Testis (tissue), 2 donors: ENCODE measurements at regions not wholly inside any gene's neighbourhood (a gene's known extent, or its start where the extent isn't known, plus 50 kb on each side); places are given as distances from the start of the nearest gene placed in this dataset.
A peak's percentile ranks its signal among the peaks of the same experiment; 100 is the strongest.

Source experiments
- DNase-seq: peaks from one replicate; pipeline ENCODE4 v3.0.0-alpha.2; 2019
- H3K27ac ChIP-seq, 2 donors: fragments of 200-600 bp; sonication (generic); one replicate each; pipeline ENCODE4 v1.5.1; 2019
- H3K27me3 ChIP-seq: fragments of 200-600 bp; sonication (generic); one replicate; pipeline ENCODE4 v1.5.1; 2019
- H3K36me3 ChIP-seq: fragments of 200-600 bp; sonication (generic); one replicate; pipeline ENCODE4 v1.5.1; 2017; ENCODE audit warnings: low read depth; ENCODE audit errors: missing control alignments
- H3K4me1 ChIP-seq: fragments of 200-600 bp; sonication (generic); one replicate; pipeline ENCODE4 v1.5.1; 2019
- H3K4me3 ChIP-seq, 2 donors: fragments of 200-600 bp; sonication (generic); one replicate each; pipeline ENCODE4 v1.5.1; 2017 to 2019
- H3K9me3 ChIP-seq: fragments of 200-600 bp; sonication (generic); one replicate; pipeline ENCODE4 v1.5.1; 2017
- POLR2A ChIP-seq: fragments of 450-650 bp; IDR thresholded peaks from one replicate; pipeline ENCODE4 v1.6.1; 2017; ENCODE audit warnings: antibody characterized with exemption, mild to moderate bottlenecking, moderate library complexity
- WGBS, 2 donors: methylation state at CpG; one replicate each; pipeline ENCODE4 v1.1.5; 2018; 5-methylcytosine and 5-hydroxymethylcytosine counted together
- intact Hi-C: fragments of 100-400 bp; cut with DNase I; formaldehyde crosslinking; loops from one replicate; pipeline ENCODE4 v1.15.1; 2023; ENCODE audit warnings: low total_unique reads
- TF ChIP-seq, protein P1 (sequence below), 3 experiments: fragments of 450-650 bp in 2 of 3; fragments of 200-600 bp in 1 of 3; sonication (generic) in 1 of 3; IDR thresholded peaks; one replicate each; pipeline ENCODE4 v1.5.1; 2016 to 2019; ENCODE audit warnings: antibody characterized with exemption in 3 of 3, mild to moderate bottlenecking in 2 of 3, moderate library complexity in 1 of 3

DNA sequence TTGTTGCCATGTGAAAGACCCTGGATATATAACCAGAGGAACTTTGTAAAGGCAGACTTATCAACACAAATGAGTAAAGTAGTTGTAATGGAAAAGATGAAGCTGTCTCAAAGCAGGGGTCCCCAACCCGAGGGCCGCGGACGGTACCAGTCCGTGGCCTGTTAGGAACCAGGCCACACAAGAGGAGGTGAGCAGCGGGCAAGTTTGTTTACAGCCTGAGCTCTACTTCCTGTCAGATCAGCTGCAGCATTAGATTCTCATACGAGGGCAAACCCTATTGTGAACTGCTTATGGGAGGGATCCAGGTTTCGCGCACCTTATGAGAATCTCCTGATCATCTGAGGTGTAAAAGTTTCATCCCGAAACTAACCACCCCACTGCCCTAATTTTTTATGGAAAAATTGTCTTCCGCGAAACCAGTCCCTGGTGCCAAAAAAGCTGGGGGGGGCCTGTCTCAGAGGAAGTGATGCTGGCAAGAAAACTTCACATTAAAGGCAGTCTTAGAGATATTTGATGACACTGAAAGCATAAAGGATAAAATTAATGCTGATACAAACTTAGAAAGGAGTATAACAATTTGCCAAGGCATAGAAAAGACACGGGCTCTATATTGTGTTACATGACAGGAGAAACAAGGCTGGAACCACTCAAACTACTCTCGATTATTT is 57.5 kb upstream of the MSTN start:
- H3K27ac ChIP-seq: no peak overlapping the region
- H3K4me1 ChIP-seq: no peaks in the 10 kb centered on the region
- H3K27me3 ChIP-seq: no peaks in the 10 kb centered on the region
- intact Hi-C loops: no loop called here
- H3K4me3 ChIP-seq: peak overlapping the region in 1 of 2 donors; percentile 36
- 34 to 59% methylated on average over 14 of the region's 14 CpGs for WGBS, 2 donors
- H3K9me3 ChIP-seq: no peaks in the 10 kb centered on the region
- no peaks in the 10 kb centered on the region for H3K36me3 ChIP-seq
- no peak for TF ChIP-seq POLR2A
- TF ChIP-seq, protein P1, sequence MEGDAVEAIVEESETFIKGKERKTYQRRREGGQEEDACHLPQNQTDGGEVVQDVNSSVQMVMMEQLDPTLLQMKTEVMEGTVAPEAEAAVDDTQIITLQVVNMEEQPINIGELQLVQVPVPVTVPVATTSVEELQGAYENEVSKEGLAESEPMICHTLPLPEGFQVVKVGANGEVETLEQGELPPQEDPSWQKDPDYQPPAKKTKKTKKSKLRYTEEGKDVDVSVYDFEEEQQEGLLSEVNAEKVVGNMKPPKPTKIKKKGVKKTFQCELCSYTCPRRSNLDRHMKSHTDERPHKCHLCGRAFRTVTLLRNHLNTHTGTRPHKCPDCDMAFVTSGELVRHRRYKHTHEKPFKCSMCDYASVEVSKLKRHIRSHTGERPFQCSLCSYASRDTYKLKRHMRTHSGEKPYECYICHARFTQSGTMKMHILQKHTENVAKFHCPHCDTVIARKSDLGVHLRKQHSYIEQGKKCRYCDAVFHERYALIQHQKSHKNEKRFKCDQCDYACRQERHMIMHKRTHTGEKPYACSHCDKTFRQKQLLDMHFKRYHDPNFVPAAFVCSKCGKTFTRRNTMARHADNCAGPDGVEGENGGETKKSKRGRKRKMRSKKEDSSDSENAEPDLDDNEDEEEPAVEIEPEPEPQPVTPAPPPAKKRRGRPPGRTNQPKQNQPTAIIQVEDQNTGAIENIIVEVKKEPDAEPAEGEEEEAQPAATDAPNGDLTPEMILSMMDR (IDR thresholded peaks at IDR 0.05): no peak
- DNase-seq: no peak

DNA sequence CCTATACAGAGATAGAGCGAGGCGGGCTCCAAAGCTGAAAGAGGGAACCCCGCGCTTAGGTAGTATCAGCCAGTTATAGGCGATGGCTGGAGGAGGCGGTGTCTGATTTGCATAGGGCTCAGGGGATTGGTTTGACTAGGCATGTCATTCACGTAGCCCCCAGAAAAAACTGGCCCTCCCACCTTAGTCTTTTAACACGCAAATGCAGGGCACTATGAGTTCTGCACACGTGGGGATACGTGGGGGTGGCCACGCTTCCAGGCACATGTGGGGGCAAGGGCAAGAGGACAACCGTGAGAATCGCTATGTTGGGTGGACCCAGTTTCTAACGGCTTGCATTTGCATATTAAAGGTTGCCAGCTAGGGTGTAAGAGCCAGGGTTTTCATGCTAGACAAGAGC is 56.7 kb upstream of the MSTN start:
- no peak for TF ChIP-seq POLR2A
- TF ChIP-seq, protein P1 (IDR thresholded peaks at IDR 0.05): no peak
- peak; percentile 60 for DNase-seq
- intact Hi-C loops: no loop called here

DNA sequence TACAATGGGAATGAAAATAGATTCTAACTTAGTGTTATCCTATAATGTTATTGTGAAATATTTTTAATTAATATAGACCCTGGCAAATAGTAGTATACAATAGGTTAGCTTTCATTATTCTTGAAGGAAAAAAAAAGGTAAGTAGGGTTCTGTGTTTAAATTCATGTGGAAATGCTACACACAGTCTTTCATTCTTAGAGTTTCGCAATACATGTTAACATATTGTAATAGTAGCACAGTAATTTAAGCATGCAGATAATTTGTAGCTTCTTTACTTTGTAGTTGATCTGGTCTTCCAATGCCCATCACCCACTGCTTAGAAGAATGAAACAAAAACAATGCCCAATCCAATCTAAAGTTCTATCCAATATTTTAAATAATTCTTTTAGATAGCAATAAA is 54.8 kb upstream of the MSTN start:
- Histone ChIP-seq H3K4me1 (no peaks in the 10 kb centered on the region), H3K4me3 (no peak overlapping the region), H3K9me3 (no peaks in the 10 kb centered on the region), H3K27me3 (no peaks in the 10 kb centered on the region), H3K36me3 (no peaks in the 10 kb centered on the region), H3K27ac (no peak overlapping the region)
- intact Hi-C loops: no loop called here
- WGBS, 2 donors: 94 to 98% methylated on average over 1 of the region's 1 CpG
- TF ChIP-seq, protein P1 (IDR thresholded peaks at IDR 0.05): no peak
- TF ChIP-seq POLR2A: no peak
- no peak for DNase-seq

More for the DNA sequence above, 56.7 kb upstream of the MSTN start:
- peak overlapping the region; percentile 1 to 36 for H3K4me3 ChIP-seq
- no peaks in the 10 kb centered on the region for H3K27me3 ChIP-seq
- no peaks in the 10 kb centered on the region for H3K4me1 ChIP-seq
- H3K36me3 ChIP-seq: no peaks in the 10 kb centered on the region
- 30 to 36% methylated on average over 14 of the region's 14 CpGs for WGBS, 2 donors
- H3K9me3 ChIP-seq: no peaks in the 10 kb centered on the region
- no peak overlapping the region for H3K27ac ChIP-seq

DNA sequence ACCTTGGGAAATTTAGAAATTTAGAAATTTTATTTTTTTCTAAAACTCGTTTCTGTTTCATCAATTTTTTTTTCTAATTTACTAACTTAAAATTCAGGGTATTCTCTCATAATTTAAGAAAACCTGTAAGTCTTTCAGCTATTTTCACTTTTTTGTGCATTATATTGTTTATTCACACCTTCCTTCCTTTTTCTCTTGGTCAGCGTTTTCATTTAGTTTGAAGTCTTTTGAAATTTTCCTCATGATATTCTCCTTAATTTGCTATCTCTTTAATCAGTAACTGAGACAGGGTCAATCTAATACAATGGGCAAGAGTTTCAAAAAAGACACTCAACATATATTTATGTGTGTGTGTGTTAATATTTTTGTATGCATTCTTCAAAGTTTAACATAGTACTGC is 50.5 kb upstream of the MSTN start:
- intact Hi-C loops: no loop called here
- Histone ChIP-seq H3K4me3 (no peak overlapping the region), H3K4me1 (no peaks in the 10 kb centered on the region), H3K36me3 (no peaks in the 10 kb centered on the region), H3K27ac (no peak overlapping the region), H3K9me3 (no peaks in the 10 kb centered on the region), H3K27me3 (no peaks in the 10 kb centered on the region)
- TF ChIP-seq, protein P1 (IDR thresholded peaks at IDR 0.05): no peak
- TF ChIP-seq POLR2A: no peak
- no peak for DNase-seq
- WGBS, 2 donors: 89 to 90% methylated on average over 2 of the region's 2 CpGs
